ENCODE measurements at regions not wholly inside any gene's neighbourhood (a gene's known extent, or its start where the extent isn't known, plus 50 kb on each side); places are given as distances from the start of the nearest gene placed in this dataset.

GRCh38 chr2:219698748-219699439 is 71.5 kb downstream of the SLC4A3 start:
- no peaks in the 10 kb centered on the region for H3K4me1 ChIP-seq (ENCODE audit: insufficient read depth, low read length, severe bottlenecking)
- no peak overlapping the region for H3K4me2 ChIP-seq (ENCODE audit: low read length)
- TF ChIP-seq CTCF (IDR thresholded peaks at IDR 0.05; ENCODE audit: low read length) (no peak), EZH2 (IDR thresholded peaks at IDR 0.05; ENCODE audit: borderline replicate concordance, low read length) (no peak)
- H3K9me3 ChIP-seq (ENCODE audit: low read length), result no peaks in the 10 kb centered on the region
- H3F3A ChIP-seq (ENCODE audit: insufficient read depth, low read length), result no peaks in the 10 kb centered on the region
- H3K27ac ChIP-seq (ENCODE audit: low read depth, low read length, poor library complexity, severe bottlenecking), result no peak overlapping the region
- no peak overlapping the region for H2AFZ ChIP-seq (ENCODE audit: low read length)
- H4K20me1 ChIP-seq (ENCODE audit: insufficient read depth, low read length), result no peaks in the 10 kb centered on the region
- 0 out of 2 replicates have a peak, but pooled peaks cover 3% of the 10 kb centered on the region for H3K27me3 ChIP-seq (ENCODE audit: insufficient read depth, low read length)
- H3K36me3 ChIP-seq (ENCODE audit: insufficient read depth, low read length), result no peaks in the 10 kb centered on the region
- no peaks in the 10 kb centered on the region for H3K79me2 ChIP-seq (ENCODE audit: insufficient read depth, low read length)
- H3K9ac ChIP-seq (ENCODE audit: low read length), result no peak overlapping the region
- no peaks in the 10 kb centered on the region for H3K9me2 ChIP-seq (ENCODE audit: low read depth, low read length)
- H3K4me3 ChIP-seq (ENCODE audit: low read depth, low read length, poor library complexity, severe bottlenecking), result no peak overlapping the region

- Histone ChIP-seq H3K27ac (ENCODE audit: low read depth, low read length, poor library complexity, severe bottlenecking) (no peak overlapping the region), H3K9me3 (ENCODE audit: low read length) (no peaks in the 10 kb centered on the region)
- no peak for TF ChIP-seq CTCF (IDR thresholded peaks at IDR 0.05; ENCODE audit: low read length)
- TF ChIP-seq EZH2 (IDR thresholded peaks at IDR 0.05; ENCODE audit: borderline replicate concordance, low read length), result no peak
Observed at GRCh38 chr2:219699440-219699821, 72.0 kb downstream of the SLC4A3 start.

GRCh38 chr2:219701847-219702634 is 74.6 kb downstream of the SLC4A3 start:
- no peak overlapping the region for H3K4me2 ChIP-seq (ENCODE audit: low read length)
- no peaks in the 10 kb centered on the region for H3F3A ChIP-seq (ENCODE audit: insufficient read depth, low read length)
- TF ChIP-seq EZH2 (IDR thresholded peaks at IDR 0.05; ENCODE audit: borderline replicate concordance, low read length), result no peak
- no peak for TF ChIP-seq CTCF (IDR thresholded peaks at IDR 0.05; ENCODE audit: low read length)
- H3K9me2 ChIP-seq (ENCODE audit: low read depth, low read length), result no peaks in the 10 kb centered on the region
- H3K27me3 ChIP-seq (ENCODE audit: insufficient read depth, low read length), result no peaks in the 10 kb centered on the region
- no peak overlapping the region for H3K9ac ChIP-seq (ENCODE audit: low read length)
- H3K36me3 ChIP-seq (ENCODE audit: insufficient read depth, low read length), result no peaks in the 10 kb centered on the region
- no peaks in the 10 kb centered on the region for H3K9me3 ChIP-seq (ENCODE audit: low read length)
- no peak overlapping the region for H3K4me3 ChIP-seq (ENCODE audit: low read depth, low read length, poor library complexity, severe bottlenecking)
- H3K27ac ChIP-seq (ENCODE audit: low read depth, low read length, poor library complexity, severe bottlenecking), result no peak overlapping the region
- H3K79me2 ChIP-seq (ENCODE audit: insufficient read depth, low read length), result no peaks in the 10 kb centered on the region
- no peaks in the 10 kb centered on the region for H4K20me1 ChIP-seq (ENCODE audit: insufficient read depth, low read length)
- H2AFZ ChIP-seq (ENCODE audit: low read length), result no peak overlapping the region
- H3K4me1 ChIP-seq (ENCODE audit: insufficient read depth, low read length, severe bottlenecking), result no peaks in the 10 kb centered on the region

More at GRCh38 chr2:219699440-219699821, 72.0 kb downstream of the SLC4A3 start:
- Histone ChIP-seq H3K79me2 (ENCODE audit: insufficient read depth, low read length) (no peaks in the 10 kb centered on the region), H4K20me1 (ENCODE audit: insufficient read depth, low read length) (no peaks in the 10 kb centered on the region), H3K9ac (ENCODE audit: low read length) (no peak overlapping the region), H3K4me2 (ENCODE audit: low read length) (no peak overlapping the region), H3F3A (ENCODE audit: insufficient read depth, low read length) (no peaks in the 10 kb centered on the region), H3K4me1 (ENCODE audit: insufficient read depth, low read length, severe bottlenecking) (no peaks in the 10 kb centered on the region), H3K9me2 (ENCODE audit: low read depth, low read length) (no peaks in the 10 kb centered on the region), H2AFZ (ENCODE audit: low read length) (no peak overlapping the region), H3K4me3 (ENCODE audit: low read depth, low read length, poor library complexity, severe bottlenecking) (no peak overlapping the region), H3K27me3 (ENCODE audit: insufficient read depth, low read length) (0 out of 2 replicates have a peak, but pooled peaks cover 3% of the 10 kb centered on the region), H3K36me3 (ENCODE audit: insufficient read depth, low read length) (no peaks in the 10 kb centered on the region)

Measured in OCI-LY1 (cell line).